Naive thymus-derived CD4-positive, alpha-beta T cell (primary cell): ENCODE measurements at regions not wholly inside any gene's neighbourhood (a gene's known extent, or its start where the extent isn't known, plus 50 kb on each side); places are given as distances from the start of the nearest gene placed in this dataset.

Experiments
- ATAC-seq: fragments of 150-1000 bp; cut with Tn5 transposase; 2 replicates; pipeline ENCODE4 v1.10.0; 2021; ENCODE audit warnings: mild to moderate bottlenecking, moderate library complexity
- CTCF ChIA-PET: fragments of 350-600 bp; sonication (Branson Sonifier 250); formaldehyde crosslinking; loops from one replicate; lab custom pipeline; 2021; ENCODE audit warnings: antibody characterized with exemption; lab: Charles Lee
- POLR2A ChIA-PET: fragments of 350-600 bp; sonication (Branson Sonifier 250); formaldehyde crosslinking; loops from one replicate; lab custom pipeline; 2021; ENCODE audit warnings: antibody characterized with exemption, inconsistent platforms; lab: Charles Lee
- DNase-seq, 9 donors: peaks; one replicate each; pipeline versions ENCODE4 v3.0.0 to v3.0.0-alpha.2; 2020 to 2022; ENCODE audit warnings: mixed read lengths in 1 of 9
- H3K27ac ChIP-seq: one replicate; pipeline ENCODE4 v1.7.0; 2013; ENCODE audit warnings: mild to moderate bottlenecking, low read depth, low read length, moderate library complexity
- H3K27me3 ChIP-seq, 2 donors: one replicate each; pipeline ENCODE4 v1.7.0; 2013; ENCODE audit warnings: low read length in 2 of 2, mild to moderate bottlenecking in 2 of 2, moderate library complexity in 2 of 2; ENCODE audit not compliant: control insufficient read depth in 2 of 2, insufficient read depth in 2 of 2
- H3K36me3 ChIP-seq, 3 experiments: 1 replicate in 2 of 3; 2 replicates in 1 of 3; pipeline ENCODE4 v1.7.0; 2013; ENCODE audit warnings: low read length in 3 of 3, mild to moderate bottlenecking in 3 of 3, moderate library complexity in 1 of 3; ENCODE audit not compliant: insufficient read depth in 3 of 3, control insufficient read depth in 2 of 3
- H3K4me1 ChIP-seq, 2 donors: one replicate each; pipeline ENCODE4 v1.7.0; 2013; ENCODE audit warnings: low read length in 2 of 2, mild to moderate bottlenecking in 2 of 2, moderate library complexity in 1 of 2; ENCODE audit not compliant: control insufficient read depth in 2 of 2, insufficient read depth in 2 of 2
- H3K4me3 ChIP-seq: 2 replicates; pipeline ENCODE4 v1.7.0; 2013; ENCODE audit warnings: mild to moderate bottlenecking, low read length
- H3K9me3 ChIP-seq, 3 experiments: 1 replicate in 2 of 3; 2 replicates in 1 of 3; pipeline ENCODE4 v1.7.0; 2013; ENCODE audit warnings: low read length in 3 of 3; ENCODE audit not compliant: control insufficient read depth in 2 of 3
- H3K27ac Mint-ChIP-seq, 9 donors: one replicate each; pipeline ENCODE4 v1.8.0; 2020 to 2022; ENCODE audit warnings: mixed read lengths in 9 of 9, mild to moderate bottlenecking in 8 of 9, moderate library complexity in 5 of 9, inconsistent platforms in 2 of 9
- H3K27me3 Mint-ChIP-seq, 5 donors: one replicate each; pipeline ENCODE4 v1.8.0; 2021 to 2022; ENCODE audit warnings: mixed read lengths in 5 of 5, mild to moderate bottlenecking in 1 of 5
- H3K36me3 Mint-ChIP-seq, 5 donors: one replicate each; pipeline ENCODE4 v1.8.0; 2020 to 2022; ENCODE audit warnings: mixed read lengths in 5 of 5, mild to moderate bottlenecking in 3 of 5, inconsistent platforms in 1 of 5
- H3K4me1 Mint-ChIP-seq, 7 donors: one replicate each; pipeline ENCODE4 v1.8.0; 2020 to 2022; ENCODE audit warnings: mixed read lengths in 7 of 7, mild to moderate bottlenecking in 3 of 7, inconsistent platforms in 1 of 7
- H3K4me3 Mint-ChIP-seq, 10 donors: one replicate each; pipeline ENCODE4 v1.8.0; 2020 to 2022; ENCODE audit warnings: mild to moderate bottlenecking in 10 of 10, mixed read lengths in 10 of 10, moderate library complexity in 6 of 10, inconsistent platforms in 2 of 10
- H3K9me3 Mint-ChIP-seq, 11 donors: one replicate each; pipeline ENCODE4 v1.8.0; 2020 to 2022; ENCODE audit warnings: mixed read lengths in 11 of 11, mild to moderate bottlenecking in 4 of 11, inconsistent platforms in 1 of 11, moderate library complexity in 1 of 11
- intact Hi-C, 2 donors: fragments of 100-400 bp; cut with micrococcal nuclease; formaldehyde crosslinking; loops; one replicate each; pipeline ENCODE4 v1.15.1; 2023

DNA sequence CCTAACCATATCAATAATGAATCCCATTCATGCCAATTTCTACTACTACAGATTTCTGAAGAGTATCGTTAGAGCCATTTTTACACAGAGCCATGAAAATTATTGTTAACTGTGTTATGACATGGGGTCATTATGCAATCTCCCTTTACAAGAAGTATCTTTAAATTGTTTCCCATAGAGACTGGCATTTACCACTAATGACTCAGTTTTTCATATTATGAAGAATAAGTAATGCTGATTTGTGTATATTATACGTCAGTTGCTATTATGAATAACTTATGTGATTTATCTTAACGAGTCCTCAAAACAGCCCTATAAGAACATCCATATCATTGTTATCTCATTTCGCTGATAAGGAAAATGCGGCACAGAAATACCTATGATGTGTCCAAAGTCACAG is 173.8 kb downstream of the KCNJ2 start:
- intact Hi-C loops = no loop called here
- Mint-ChIP-seq H3K4me1 (peaks cover 0 to 24% (median 14%) of the 10 kb centered on the region in 7 donors), H3K27ac (peak overlapping the region in 2 of 9 donors; percentile 45 to 49), H3K36me3 (no peaks in the 10 kb centered on the region), H3K4me3 (peak overlapping the region in 2 of 10 donors; percentile 36 to 54), H3K9me3 (peaks cover 0 to 6% (median 0%) of the 10 kb centered on the region in 11 donors), H3K27me3 (peaks cover 0 to 2% (median 0%) of the 10 kb centered on the region in 5 donors)
- Histone ChIP-seq H3K27ac (no peak overlapping the region), H3K4me3 (no peak overlapping the region), H3K36me3 (no peaks in the 10 kb centered on the region), H3K27me3 (no peaks in the 10 kb centered on the region), H3K4me1 (no peaks in the 10 kb centered on the region), H3K9me3 (no peaks in the 10 kb centered on the region)
- POLR2A ChIA-PET = no interaction called here
- ATAC-seq (no peak), DNase-seq (no peak)
- CTCF ChIA-PET = no interaction called here

GRCh38 chr17:70344386-70345060 is 175.2 kb downstream of the KCNJ2 start:
- ATAC-seq (peak; percentile 18), DNase-seq (no peak)
- Mint-ChIP-seq H3K27me3 (peaks cover 0 to 7% (median 0%) of the 10 kb centered on the region in 5 donors), H3K36me3 (no peaks in the 10 kb centered on the region), H3K4me3 (peak overlapping the region in 8 of 10 donors; percentile 27 to 81 (median 54)), H3K27ac (peak overlapping the region in 4 of 9 donors; percentile 52 to 82 (median 64)), H3K9me3 (peaks cover 0 to 6% (median 1%) of the 10 kb centered on the region in 11 donors), H3K4me1 (peaks cover 0 to 24% (median 14%) of the 10 kb centered on the region in 7 donors)
- Histone ChIP-seq H3K9me3 (no peaks in the 10 kb centered on the region), H3K4me3 (no peak overlapping the region), H3K4me1 (no peaks in the 10 kb centered on the region), H3K27me3 (no peaks in the 10 kb centered on the region), H3K27ac (no peak overlapping the region), H3K36me3 (no peaks in the 10 kb centered on the region)
- CTCF ChIA-PET = no interaction called here
- POLR2A ChIA-PET = no interaction called here
- intact Hi-C loops = no loop called here

- peaks cover 0 to 8% (median 0%) of the 10 kb centered on the region in 5 donors for H3K27me3 Mint-ChIP-seq
- H3K9me3 Mint-ChIP-seq = peaks cover 0 to 8% (median 1%) of the 10 kb centered on the region in 11 donors
- H3K9me3 ChIP-seq = no peaks in the 10 kb centered on the region
- intact Hi-C loops = no loop called here
- no peaks in the 10 kb centered on the region for H3K27me3 ChIP-seq
- ATAC-seq (no peak), DNase-seq (no peak)
- peaks cover 0 to 24% (median 14%) of the 10 kb centered on the region in 7 donors for H3K4me1 Mint-ChIP-seq
- H3K36me3 Mint-ChIP-seq = no peaks in the 10 kb centered on the region
- peak overlapping the region in 2 of 9 donors; percentile 58 to 82 for H3K27ac Mint-ChIP-seq
- H3K27ac ChIP-seq = no peak overlapping the region
- CTCF ChIA-PET = no interaction called here
- no peaks in the 10 kb centered on the region for H3K4me1 ChIP-seq
- peak overlapping the region in 5 of 10 donors; percentile 39 to 81 (median 55) for H3K4me3 Mint-ChIP-seq
- POLR2A ChIA-PET = no interaction called here
- H3K36me3 ChIP-seq = no peaks in the 10 kb centered on the region
- H3K4me3 ChIP-seq = no peak overlapping the region
Measured at GRCh38 chr17:70345061-70345460, 175.7 kb downstream of the KCNJ2 start.

DNA sequence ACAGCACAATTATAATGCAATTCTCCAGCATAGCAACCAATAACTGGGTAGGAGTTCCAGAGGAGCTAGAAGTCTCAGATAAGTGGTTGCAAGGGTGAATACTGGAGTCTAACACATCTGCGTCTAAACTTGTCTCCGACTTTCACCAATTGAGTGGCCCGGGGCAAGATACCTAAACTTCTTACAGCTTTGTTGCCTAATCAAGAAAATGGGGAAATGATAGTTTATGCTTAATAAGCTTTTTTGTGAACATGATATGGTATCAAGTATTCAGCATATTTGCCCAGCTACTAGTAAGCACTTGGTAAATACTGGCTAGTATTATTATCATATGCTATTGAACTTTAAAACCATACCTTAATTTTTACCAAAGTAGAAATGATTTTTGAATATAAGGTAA is 183.5 kb downstream of the KCNJ2 start:
- H3K4me1 Mint-ChIP-seq = no peaks in the 10 kb centered on the region
- peaks cover 0 to 8% (median 0%) of the 10 kb centered on the region in 5 donors for H3K27me3 Mint-ChIP-seq
- no peak overlapping the region for H3K4me3 Mint-ChIP-seq
- H3K4me3 ChIP-seq = no peak overlapping the region
- H3K27ac ChIP-seq = no peak overlapping the region
- DNase-seq (no peak), ATAC-seq (no peak)
- POLR2A ChIA-PET = interaction anchor here (0.6 kb wide), 1 partner anchor 307 kb away, joined by 3 read pairs; no protein-coding TSS in a partner anchor
- no peaks in the 10 kb centered on the region for H3K4me1 ChIP-seq
- H3K36me3 Mint-ChIP-seq = no peaks in the 10 kb centered on the region
- H3K27me3 ChIP-seq = no peaks in the 10 kb centered on the region
- no peaks in the 10 kb centered on the region for H3K9me3 ChIP-seq
- CTCF ChIA-PET = no interaction called here
- no peak overlapping the region for H3K27ac Mint-ChIP-seq
- intact Hi-C loops = no loop called here
- peaks cover 0 to 8% (median 2%) of the 10 kb centered on the region in 11 donors for H3K9me3 Mint-ChIP-seq
- H3K36me3 ChIP-seq = no peaks in the 10 kb centered on the region

- Mint-ChIP-seq H3K4me3 (no peak overlapping the region), H3K27ac (no peak overlapping the region), H3K27me3 (peaks cover 0 to 3% (median 0%) of the 10 kb centered on the region in 5 donors), H3K9me3 (peaks cover 0 to 8% (median 0%) of the 10 kb centered on the region in 11 donors), H3K4me1 (no peaks in the 10 kb centered on the region), H3K36me3 (no peaks in the 10 kb centered on the region)
- CTCF ChIA-PET = no interaction called here
- ATAC-seq (no peak), DNase-seq (no peak)
- no peaks in the 10 kb centered on the region for H3K4me1 ChIP-seq
- H3K27ac ChIP-seq = no peak overlapping the region
- H3K36me3 ChIP-seq = no peaks in the 10 kb centered on the region
- H3K4me3 ChIP-seq = no peak overlapping the region
- intact Hi-C loops = no loop called here
- H3K9me3 ChIP-seq = no peaks in the 10 kb centered on the region
- POLR2A ChIA-PET = interaction anchor here (0.6 kb wide), 1 partner anchor 307 kb away, joined by 3 read pairs; no protein-coding TSS in a partner anchor
- no peaks in the 10 kb centered on the region for H3K27me3 ChIP-seq
Measured at GRCh38 chr17:70353408-70354092, 184.2 kb downstream of the KCNJ2 start.

GRCh38 chr17:70355185-70355584 is 185.9 kb downstream of the KCNJ2 start:
- ATAC-seq (no peak), DNase-seq (no peak)
- no peaks in the 10 kb centered on the region for H3K4me1 ChIP-seq
- ChIA-PET CTCF (no interaction called here), POLR2A (no interaction called here)
- H3K36me3 ChIP-seq = no peaks in the 10 kb centered on the region
- H3K9me3 Mint-ChIP-seq = peaks cover 0 to 5% (median 0%) of the 10 kb centered on the region in 11 donors
- H3K9me3 ChIP-seq = no peaks in the 10 kb centered on the region
- no peak overlapping the region for H3K4me3 ChIP-seq
- H3K36me3 Mint-ChIP-seq = no peaks in the 10 kb centered on the region
- no peak overlapping the region for H3K27ac ChIP-seq
- no peak overlapping the region for H3K27ac Mint-ChIP-seq
- H3K4me1 Mint-ChIP-seq = no peaks in the 10 kb centered on the region
- H3K27me3 Mint-ChIP-seq = no peaks in the 10 kb centered on the region
- no peaks in the 10 kb centered on the region for H3K27me3 ChIP-seq
- intact Hi-C loops = no loop called here
- no peak overlapping the region for H3K4me3 Mint-ChIP-seq
